Esophagus squamous epithelium (tissue), 4 donors: ENCODE measurements at regions not wholly inside any gene's neighbourhood (a gene's known extent, or its start where the extent isn't known, plus 50 kb on each side); places are given as distances from the start of the nearest gene placed in this dataset.

Experiments used
- CTCF ChIP-seq, 6 experiments: fragments of 450-650 bp in 4 of 6; fragments of 200-600 bp in 2 of 6; sonication (generic) in 2 of 6; IDR thresholded peaks; one replicate each; pipeline ENCODE4 v1.5.1; 2016 to 2019; ENCODE audit warnings: antibody characterized with exemption in 6 of 6, mild to moderate bottlenecking in 4 of 6, moderate library complexity in 4 of 6
- POLR2A ChIP-seq, 4 donors: fragments of 450-650 bp; IDR thresholded peaks; one replicate each; pipeline ENCODE4 v1.6.1; 2017; ENCODE audit warnings: antibody characterized with exemption in 4 of 4, mild to moderate bottlenecking in 4 of 4, moderate library complexity in 3 of 4

GRCh38 chr10:113463083-113463482 lies 89.8 kb upstream of the HABP2 start:
- TF ChIP-seq CTCF (IDR thresholded peaks at IDR 0.05) (no peak), POLR2A (IDR thresholded peaks at IDR 0.05) (no peak)
